ENCODE measurements at regions not wholly inside any gene's neighbourhood (a gene's known extent, or its start where the extent isn't known, plus 50 kb on each side); places are given as distances from the start of the nearest gene placed in this dataset.

DNA sequence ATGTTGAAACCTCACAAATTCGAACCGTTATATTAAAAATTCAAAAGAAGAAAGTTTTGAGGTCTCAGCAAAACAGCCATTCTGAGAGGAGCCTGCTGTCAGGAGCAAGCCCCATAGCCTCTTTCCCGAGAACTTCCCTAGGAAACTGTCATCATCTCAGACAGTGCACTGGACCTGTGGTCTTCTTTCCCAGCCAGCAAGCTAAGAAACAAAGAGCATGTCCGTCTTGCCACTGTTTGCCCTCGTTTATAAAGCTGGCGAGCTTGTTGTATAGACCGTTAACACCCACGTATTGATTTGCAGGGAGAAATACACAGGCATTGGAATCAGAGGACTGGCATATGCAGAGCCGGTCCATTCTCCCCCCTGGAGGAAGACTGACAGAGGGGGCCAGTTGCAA lies 407.0 kb downstream of the NPHP4 start:
- H3K27ac Mint-ChIP-seq: no peak overlapping the region
- TF ChIP-seq, protein P1, sequence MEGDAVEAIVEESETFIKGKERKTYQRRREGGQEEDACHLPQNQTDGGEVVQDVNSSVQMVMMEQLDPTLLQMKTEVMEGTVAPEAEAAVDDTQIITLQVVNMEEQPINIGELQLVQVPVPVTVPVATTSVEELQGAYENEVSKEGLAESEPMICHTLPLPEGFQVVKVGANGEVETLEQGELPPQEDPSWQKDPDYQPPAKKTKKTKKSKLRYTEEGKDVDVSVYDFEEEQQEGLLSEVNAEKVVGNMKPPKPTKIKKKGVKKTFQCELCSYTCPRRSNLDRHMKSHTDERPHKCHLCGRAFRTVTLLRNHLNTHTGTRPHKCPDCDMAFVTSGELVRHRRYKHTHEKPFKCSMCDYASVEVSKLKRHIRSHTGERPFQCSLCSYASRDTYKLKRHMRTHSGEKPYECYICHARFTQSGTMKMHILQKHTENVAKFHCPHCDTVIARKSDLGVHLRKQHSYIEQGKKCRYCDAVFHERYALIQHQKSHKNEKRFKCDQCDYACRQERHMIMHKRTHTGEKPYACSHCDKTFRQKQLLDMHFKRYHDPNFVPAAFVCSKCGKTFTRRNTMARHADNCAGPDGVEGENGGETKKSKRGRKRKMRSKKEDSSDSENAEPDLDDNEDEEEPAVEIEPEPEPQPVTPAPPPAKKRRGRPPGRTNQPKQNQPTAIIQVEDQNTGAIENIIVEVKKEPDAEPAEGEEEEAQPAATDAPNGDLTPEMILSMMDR (IDR thresholded peaks at IDR 0.05; ENCODE audit: unreplicated experiment in 3 of 3): no peak
- H3K4me1 Mint-ChIP-seq: no peaks in the 10 kb centered on the region
- no peaks in the 10 kb centered on the region for H3K36me3 Mint-ChIP-seq (ENCODE audit: low read depth)
- H3K4me3 Mint-ChIP-seq: no peak overlapping the region
- peaks cover 15% of the 10 kb centered on the region for H3K9me3 Mint-ChIP-seq
- H3K27me3 Mint-ChIP-seq (ENCODE audit: low read depth): peaks cover 21% of the 10 kb centered on the region

GRCh38 chr1:5580926-5581325 lies 411.3 kb downstream of the NPHP4 start:
- H3K27me3 Mint-ChIP-seq (ENCODE audit: low read depth): peaks cover 26% of the 10 kb centered on the region
- peaks cover 3% of the 10 kb centered on the region for H3K9me3 Mint-ChIP-seq
- no peaks in the 10 kb centered on the region for H3K4me1 Mint-ChIP-seq
- H3K36me3 Mint-ChIP-seq (ENCODE audit: low read depth): no peaks in the 10 kb centered on the region
- H3K27ac Mint-ChIP-seq: no peak overlapping the region
- TF ChIP-seq, protein P1 (IDR thresholded peaks at IDR 0.05; ENCODE audit: unreplicated experiment in 3 of 3): no peak
- H3K4me3 Mint-ChIP-seq: no peak overlapping the region

DNA sequence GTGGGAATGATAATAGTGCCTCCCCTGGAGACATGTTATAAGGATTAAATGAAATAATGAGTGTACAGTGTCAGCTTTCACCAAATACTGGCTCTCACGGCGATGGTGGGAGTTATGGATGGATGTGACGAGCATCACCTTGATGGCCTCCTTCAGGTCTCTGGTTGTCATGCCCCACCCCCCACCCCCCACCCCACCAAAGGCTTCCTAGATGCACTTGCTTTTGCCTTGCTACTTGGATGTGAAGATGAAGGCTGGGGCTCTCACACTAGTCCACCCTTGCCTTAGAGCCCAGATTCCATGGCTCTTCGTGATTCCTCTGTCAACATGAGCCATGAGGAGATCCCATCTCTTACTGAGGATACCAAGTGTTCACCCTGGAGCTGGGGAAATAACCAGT lies 412.3 kb downstream of the NPHP4 start:
- Mint-ChIP-seq H3K27ac (no peak overlapping the region), H3K9me3 (peaks cover 3% of the 10 kb centered on the region), H3K27me3 (ENCODE audit: low read depth) (peaks cover 27% of the 10 kb centered on the region), H3K4me1 (peaks cover 9% of the 10 kb centered on the region), H3K4me3 (no peak overlapping the region), H3K36me3 (ENCODE audit: low read depth) (no peaks in the 10 kb centered on the region)
- TF ChIP-seq, protein P1 (IDR thresholded peaks at IDR 0.05; ENCODE audit: unreplicated experiment in 3 of 3): no peak

- TF ChIP-seq, protein P1 (IDR thresholded peaks at IDR 0.05; ENCODE audit: unreplicated experiment in 3 of 3): no peak
- Mint-ChIP-seq H3K27me3 (ENCODE audit: low read depth) (peaks cover 23% of the 10 kb centered on the region), H3K4me1 (peaks cover 16% of the 10 kb centered on the region), H3K36me3 (ENCODE audit: low read depth) (no peaks in the 10 kb centered on the region), H3K9me3 (no peaks in the 10 kb centered on the region), H3K27ac (no peak overlapping the region), H3K4me3 (no peak overlapping the region)
Observed at GRCh38 chr1:5578690-5579089, 413.5 kb downstream of the NPHP4 start.

- no peak overlapping the region for H3K4me3 Mint-ChIP-seq
- H3K27me3 Mint-ChIP-seq (ENCODE audit: low read depth): peaks cover 17% of the 10 kb centered on the region
- H3K36me3 Mint-ChIP-seq (ENCODE audit: low read depth): no peaks in the 10 kb centered on the region
- H3K27ac Mint-ChIP-seq: no peak overlapping the region
- TF ChIP-seq, protein P1 (IDR thresholded peaks at IDR 0.05; ENCODE audit: unreplicated experiment in 3 of 3): no peak
- peaks cover 16% of the 10 kb centered on the region for H3K4me1 Mint-ChIP-seq
- H3K9me3 Mint-ChIP-seq: no peaks in the 10 kb centered on the region
Observed at GRCh38 chr1:5577255-5578040, 414.8 kb downstream of the NPHP4 start.

GRCh38 chr1:5576673-5577065 lies 415.6 kb downstream of the NPHP4 start:
- Mint-ChIP-seq H3K27me3 (ENCODE audit: low read depth) (peaks cover 16% of the 10 kb centered on the region), H3K27ac (no peak overlapping the region), H3K36me3 (ENCODE audit: low read depth) (no peaks in the 10 kb centered on the region), H3K4me1 (peaks cover 16% of the 10 kb centered on the region), H3K9me3 (no peaks in the 10 kb centered on the region), H3K4me3 (no peak overlapping the region)
- TF ChIP-seq, protein P1 (IDR thresholded peaks at IDR 0.05; ENCODE audit: unreplicated experiment in 3 of 3): no peak
